ENCODE measurements at regions not wholly inside any gene's neighbourhood (a gene's known extent, or its start where the extent isn't known, plus 50 kb on each side); places are given as distances from the start of the nearest gene placed in this dataset.

- DNase-seq, result no peak
- no peaks in the 10 kb centered on the region for H3K36me3 ChIP-seq (ENCODE audit: low read depth)
- no peak overlapping the region for H3K9ac ChIP-seq
- no peak overlapping the region for H3K4me2 ChIP-seq (ENCODE audit: unreplicated experiment)
- H3K9me3 ChIP-seq (ENCODE audit: low read depth), result no peaks in the 10 kb centered on the region
- no peak overlapping the region for H3K27ac ChIP-seq
- no peaks in the 10 kb centered on the region for H3K79me2 ChIP-seq (ENCODE audit: insufficient read depth)
- WGBS, 2 experiments (ENCODE audit: low coverage in 1 of 2, low lambda C conversion rate in 2 of 2, missing lambda C conversion rate in 2 of 2), result 56 to 59% methylated on average over 6 of the region's 6 CpGs
- no peaks in the 10 kb centered on the region for H3F3A ChIP-seq (ENCODE audit: insufficient read depth)
- in situ Hi-C loops (cut with MboI), result no loop called here
- H4K20me1 ChIP-seq (ENCODE audit: insufficient read depth), result no peaks in the 10 kb centered on the region
- no peak overlapping the region for H2AFZ ChIP-seq
- H3K9me2 ChIP-seq (ENCODE audit: insufficient read depth), result no peaks in the 10 kb centered on the region
- H3K4me1 ChIP-seq (ENCODE audit: insufficient read depth), result no peaks in the 10 kb centered on the region
- H3K4me3 ChIP-seq, result no peak overlapping the region
- no peaks in the 10 kb centered on the region for H3K27me3 ChIP-seq (replicated peaks; ENCODE audit: insufficient read depth)
- TF ChIP-seq EZH2 (IDR thresholded peaks at IDR 0.05; ENCODE audit: insufficient read depth, poor library complexity, severe bottlenecking) (no peak), EZH2phosphoT487 (IDR thresholded peaks at IDR 0.05; ENCODE audit: insufficient read depth, low read depth) (no peak)
Observed at GRCh38 chr20:39259010-39259803, 297.1 kb downstream of the DHX35 start.

GRCh38 chr20:39258253-39258652, 296.1 kb downstream of the DHX35 start:
- Histone ChIP-seq H3K27ac (no peak overlapping the region), H3K4me2 (ENCODE audit: unreplicated experiment) (no peak overlapping the region), H3K9me2 (ENCODE audit: insufficient read depth) (no peaks in the 10 kb centered on the region), H4K20me1 (ENCODE audit: insufficient read depth) (no peaks in the 10 kb centered on the region), H3K9ac (no peak overlapping the region), H3K27me3 (replicated peaks; ENCODE audit: insufficient read depth) (no peaks in the 10 kb centered on the region), H3F3A (ENCODE audit: insufficient read depth) (no peaks in the 10 kb centered on the region), H3K4me1 (ENCODE audit: insufficient read depth) (no peaks in the 10 kb centered on the region), H3K79me2 (ENCODE audit: insufficient read depth) (no peaks in the 10 kb centered on the region), H3K4me3 (no peak overlapping the region), H3K36me3 (ENCODE audit: low read depth) (no peaks in the 10 kb centered on the region), H3K9me3 (ENCODE audit: low read depth) (no peaks in the 10 kb centered on the region), H2AFZ (no peak overlapping the region)
- DNase-seq, result no peak
- in situ Hi-C loops (cut with MboI), result no loop called here
- TF ChIP-seq EZH2phosphoT487 (IDR thresholded peaks at IDR 0.05; ENCODE audit: insufficient read depth, low read depth), result no peak
- no peak for TF ChIP-seq EZH2 (IDR thresholded peaks at IDR 0.05; ENCODE audit: insufficient read depth, poor library complexity, severe bottlenecking)
- WGBS, 2 experiments (ENCODE audit: low coverage in 1 of 2, low lambda C conversion rate in 2 of 2, missing lambda C conversion rate in 2 of 2), result 68% methylated on average over 4 of the region's 4 CpGs

DNA sequence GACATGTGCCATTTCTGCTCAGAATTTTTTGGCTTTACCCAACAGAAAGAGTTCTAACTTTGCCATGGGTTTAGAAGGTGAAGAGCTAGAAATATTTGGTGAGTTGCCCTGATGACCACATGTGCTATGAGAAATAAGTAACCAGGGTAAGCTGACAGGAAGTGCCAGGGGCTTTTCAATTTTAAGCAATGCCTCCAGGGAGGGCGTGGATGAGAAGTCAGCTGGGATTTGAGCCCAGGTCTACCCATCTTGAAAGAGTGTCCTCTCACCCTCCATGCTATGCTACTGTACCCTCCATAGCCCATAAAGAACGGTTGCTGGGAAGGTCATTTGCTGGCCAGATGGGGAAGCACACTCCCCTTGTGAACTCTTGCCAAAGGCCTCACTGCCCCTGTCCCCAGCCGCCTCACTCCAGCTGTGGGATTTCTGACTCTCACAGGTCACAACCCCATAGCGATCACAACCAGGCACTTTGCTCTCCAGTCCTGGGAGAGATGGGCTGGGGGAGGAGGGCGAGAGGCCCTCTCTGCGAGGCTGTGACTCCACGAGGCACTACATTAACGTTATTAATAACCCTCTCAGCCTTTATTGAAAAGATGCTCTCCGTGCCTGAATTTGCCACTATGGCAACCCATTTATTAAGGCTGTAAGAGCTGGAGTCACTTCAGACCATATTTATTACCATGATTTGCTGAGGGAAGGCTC, 291.1 kb downstream of the DHX35 start:
- Histone ChIP-seq H3K9me2 (ENCODE audit: insufficient read depth) (no peaks in the 10 kb centered on the region), H3K4me1 (ENCODE audit: insufficient read depth) (no peaks in the 10 kb centered on the region), H3K4me2 (ENCODE audit: unreplicated experiment) (no peak overlapping the region), H3K79me2 (ENCODE audit: insufficient read depth) (no peaks in the 10 kb centered on the region), H3K9ac (no peak overlapping the region), H3F3A (ENCODE audit: insufficient read depth) (no peaks in the 10 kb centered on the region), H3K9me3 (ENCODE audit: low read depth) (no peaks in the 10 kb centered on the region), H3K36me3 (ENCODE audit: low read depth) (no peaks in the 10 kb centered on the region), H3K27me3 (replicated peaks; ENCODE audit: insufficient read depth) (no peaks in the 10 kb centered on the region), H2AFZ (no peak overlapping the region), H3K27ac (no peak overlapping the region), H4K20me1 (ENCODE audit: insufficient read depth) (no peaks in the 10 kb centered on the region), H3K4me3 (no peak overlapping the region)
- 58 to 64% methylated on average over 9 of the region's 9 CpGs for WGBS, 2 experiments (ENCODE audit: low coverage in 1 of 2, low lambda C conversion rate in 2 of 2, missing lambda C conversion rate in 2 of 2)
- TF ChIP-seq EZH2 (IDR thresholded peaks at IDR 0.05; ENCODE audit: insufficient read depth, poor library complexity, severe bottlenecking) (no peak), EZH2phosphoT487 (IDR thresholded peaks at IDR 0.05; ENCODE audit: insufficient read depth, low read depth) (no peak)
- in situ Hi-C loops (cut with MboI), result no loop called here
- no peak for DNase-seq

DNA sequence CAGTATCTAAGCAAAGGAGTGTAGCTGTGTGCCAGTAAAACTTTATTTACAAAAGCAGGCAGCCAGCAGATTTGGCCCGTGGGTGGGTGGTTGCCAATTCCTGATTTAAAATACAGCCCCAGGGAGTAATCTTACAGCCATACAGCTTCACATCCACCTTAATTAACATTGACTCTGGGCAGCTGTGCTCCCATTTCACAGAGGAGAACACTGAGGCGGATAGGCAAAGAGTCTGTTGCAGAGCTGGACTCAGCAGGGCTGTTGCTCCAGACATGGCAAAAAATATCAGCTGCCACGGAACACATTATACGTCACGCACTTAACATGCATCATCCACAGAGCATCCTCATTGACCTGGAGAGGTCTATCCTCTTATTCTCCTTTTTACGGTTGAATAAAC, 289.9 kb downstream of the DHX35 start:
- WGBS, 2 experiments (ENCODE audit: low coverage in 1 of 2, low lambda C conversion rate in 2 of 2, missing lambda C conversion rate in 2 of 2), result 54 to 65% methylated on average over 6 of the region's 6 CpGs
- no peak overlapping the region for H3K27ac ChIP-seq
- H3K4me1 ChIP-seq (ENCODE audit: insufficient read depth), result no peaks in the 10 kb centered on the region
- no peaks in the 10 kb centered on the region for H3K9me3 ChIP-seq (ENCODE audit: low read depth)
- no peak for TF ChIP-seq EZH2 (IDR thresholded peaks at IDR 0.05; ENCODE audit: insufficient read depth, poor library complexity, severe bottlenecking)
- TF ChIP-seq EZH2phosphoT487 (IDR thresholded peaks at IDR 0.05; ENCODE audit: insufficient read depth, low read depth), result no peak
- H3K4me2 ChIP-seq (ENCODE audit: unreplicated experiment), result no peak overlapping the region
- no peaks in the 10 kb centered on the region for H4K20me1 ChIP-seq (ENCODE audit: insufficient read depth)
- no peak overlapping the region for H3K9ac ChIP-seq
- no peaks in the 10 kb centered on the region for H3F3A ChIP-seq (ENCODE audit: insufficient read depth)
- in situ Hi-C loops (cut with MboI), result no loop called here
- no peaks in the 10 kb centered on the region for H3K27me3 ChIP-seq (replicated peaks; ENCODE audit: insufficient read depth)
- H3K4me3 ChIP-seq, result no peak overlapping the region
- no peaks in the 10 kb centered on the region for H3K9me2 ChIP-seq (ENCODE audit: insufficient read depth)
- no peak for DNase-seq
- H3K79me2 ChIP-seq (ENCODE audit: insufficient read depth), result no peaks in the 10 kb centered on the region
- H2AFZ ChIP-seq, result no peak overlapping the region
- H3K36me3 ChIP-seq (ENCODE audit: low read depth), result no peaks in the 10 kb centered on the region
